ENCODE measurements at regions not wholly inside any gene's neighbourhood (a gene's known extent, or its start where the extent isn't known, plus 50 kb on each side); places are given as distances from the start of the nearest gene placed in this dataset.
"Not testable (repeated sequence)": the region's sequence is repeated elsewhere in the genome, so short reads cannot be mapped to it uniquely, and the experiment has no call there.

GRCh38 chr5:176060472-176061268 is 92.6 kb upstream of the THOC3 start:
- not testable (repeated sequence) for TF ChIP-seq REST (IDR thresholded peaks at IDR 0.05; ENCODE audit: insufficient replicate concordance, low read depth); CTCF (IDR thresholded peaks at IDR 0.05; ENCODE audit: insufficient read depth, low read length)
